Right cardiac atrium (tissue), 5 donors: ENCODE measurements at regions not wholly inside any gene's neighbourhood (a gene's known extent, or its start where the extent isn't known, plus 50 kb on each side); places are given as distances from the start of the nearest gene placed in this dataset.
A peak's percentile ranks its signal among the peaks of the same experiment; 100 is the strongest.

Experiments
- ATAC-seq, 2 donors: fragments of 200-7000 bp; cut with Tn5 transposase; one replicate each; pipeline versions ENCODE4 v1.8.0 to v1.9.1; 2020; ENCODE audit warnings: moderate library complexity in 2 of 2, mild to moderate bottlenecking in 1 of 2
- DNase-seq, 3 donors: peaks; one replicate each; pipeline ENCODE4 v3.0.0-alpha.2; 2020
- H3K27ac ChIP-seq: one replicate; pipeline ENCODE4 v1.5.1; 2013; ENCODE audit warnings: mild to moderate bottlenecking, low read length, control low read depth, moderate library complexity
- H3K27me3 ChIP-seq: one replicate; pipeline ENCODE4 v1.6.1; 2013; ENCODE audit not compliant: control insufficient read depth, insufficient read depth
- H3K4me1 ChIP-seq: one replicate; pipeline ENCODE4 v1.6.1; 2013; ENCODE audit warnings: low read length; ENCODE audit not compliant: control insufficient read depth, insufficient read depth
- H3K4me3 ChIP-seq: one replicate; pipeline ENCODE4 v1.5.1; 2013; ENCODE audit warnings: low read length, control low read depth
- H3K9me3 ChIP-seq: one replicate; pipeline ENCODE4 v1.6.1; 2013; ENCODE audit warnings: low read length; ENCODE audit not compliant: control insufficient read depth
- WGBS: extraction: QIAGEN DNeasy Blood & Tissue Kit; methylation state at CpG from one replicate; pipeline ENCODE4 v1.1.7; 2013; 5-methylcytosine and 5-hydroxymethylcytosine counted together
- intact Hi-C, 4 donors: fragments of 100-400 bp; cut with DNase I; formaldehyde crosslinking; loops; one replicate each; pipeline versions ENCODE4 v1.11.0 to v1.14.0; 2022 to 2023
- donor health status: healthy with polysubstance abuse.
- donor health status: DM: no; HTN: yes; CAD: no.
- donor health status: DM: no; HTN: no; CAD: no.
- donor health status: DM: no; HTN: yes; CAD: no; lungs with severe emphysema.
- donor health status: DM: yes; HTN: yes; CAD: no.

DNA sequence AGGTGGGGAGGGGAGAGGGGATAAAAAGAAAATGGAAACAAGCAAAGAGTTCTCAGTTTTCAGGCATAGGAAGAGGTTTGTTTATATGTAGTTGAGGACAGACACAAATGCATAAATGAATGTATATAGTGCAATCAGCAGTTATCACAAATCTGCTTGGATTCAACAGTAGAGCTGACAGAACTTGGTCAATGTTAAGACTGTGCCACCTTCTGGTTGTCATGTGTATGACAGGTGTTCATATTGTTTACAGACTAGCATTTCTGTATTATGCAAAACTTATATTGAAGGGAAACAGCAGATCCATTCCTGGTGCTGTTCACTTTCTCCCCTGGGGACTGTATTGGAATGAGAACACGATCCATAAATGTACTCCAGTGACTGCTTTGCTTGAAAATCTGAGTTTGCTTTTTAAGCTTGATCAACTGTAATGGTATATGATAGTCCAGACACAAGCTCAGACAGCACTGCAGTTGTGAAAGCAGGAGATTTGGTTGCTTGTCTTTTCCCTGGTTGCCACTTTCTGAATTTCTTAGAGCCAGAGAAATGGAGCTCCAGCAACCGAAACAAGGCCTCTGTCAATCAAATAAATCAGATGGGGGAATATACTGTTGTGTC lies 319.5 kb upstream of the OBI1 start:
- Histone ChIP-seq H3K4me1 (no peaks in the 10 kb centered on the region), H3K4me3 (no peak overlapping the region), H3K9me3 (no peaks in the 10 kb centered on the region), H3K27ac (no peak overlapping the region), H3K27me3 (no peaks in the 10 kb centered on the region)
- WGBS: 19% methylated on average over 2 of the region's 2 CpGs
- intact Hi-C loops: loop anchor here in 3 of 4 donors (2.0 to 10.0 kb wide), 3 partner anchors 661 to 842 kb away; no protein-coding TSS in a partner anchor
- ATAC-seq (peak in 1 of 2 donors; percentile 59), DNase-seq (no peak)

DNA sequence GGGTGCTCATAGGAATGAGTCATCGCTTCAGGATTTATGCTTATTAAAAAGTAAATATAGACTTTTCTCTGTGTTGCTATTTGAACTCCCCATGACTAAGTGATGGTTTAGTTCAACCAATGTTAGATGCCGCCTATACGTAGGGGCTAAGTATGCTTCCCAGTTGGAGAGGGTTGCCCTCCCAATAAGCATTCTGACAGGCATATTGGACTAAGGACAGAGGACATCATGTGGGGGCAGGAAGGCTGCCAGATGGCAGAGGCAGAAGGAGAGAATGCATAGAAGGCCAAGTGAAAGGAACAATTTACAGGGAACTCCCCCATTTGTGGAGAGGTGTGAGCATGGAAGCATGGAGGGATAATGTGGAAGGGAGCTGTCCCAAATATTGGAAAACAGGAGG lies 318.4 kb upstream of the OBI1 start:
- 93% methylated on average over 3 of the region's 3 CpGs for WGBS
- intact Hi-C loops: loop anchor here in 2 of 4 donors (5.0 to 10.0 kb wide), 2 partner anchors 660 to 663 kb away; no protein-coding TSS in a partner anchor
- ATAC-seq: no peak

DNA sequence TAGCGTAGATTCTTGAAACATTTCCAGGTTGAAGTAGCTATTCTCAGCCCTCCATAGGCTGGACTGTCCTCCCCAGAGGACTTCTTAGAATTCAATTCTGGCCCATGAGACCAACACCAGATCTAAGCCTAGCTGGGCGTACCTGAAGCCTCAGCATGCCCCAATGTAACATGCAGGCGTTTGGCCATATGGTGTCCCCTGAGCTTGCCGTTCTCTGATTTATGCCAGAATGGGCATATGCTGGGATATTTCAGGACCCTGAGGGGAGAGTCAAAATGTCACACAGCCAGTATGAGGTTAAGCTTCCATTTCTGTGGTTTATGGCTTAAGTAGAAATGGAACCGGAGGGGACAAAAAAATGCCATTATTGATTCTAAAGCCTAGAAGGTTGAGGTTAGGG lies 317.7 kb upstream of the OBI1 start:
- H3K9me3 ChIP-seq: no peaks in the 10 kb centered on the region
- intact Hi-C loops: loop anchor here in 2 of 4 donors (5.0 to 10.0 kb wide), 2 partner anchors 659 to 662 kb away; no protein-coding TSS in a partner anchor
- WGBS: 89% methylated on average over 5 of the region's 5 CpGs
- no peak overlapping the region for H3K4me3 ChIP-seq
- H3K27me3 ChIP-seq: no peaks in the 10 kb centered on the region
- H3K27ac ChIP-seq: no peak overlapping the region
- H3K4me1 ChIP-seq: no peaks in the 10 kb centered on the region
- DNase-seq (no peak), ATAC-seq (no peak)

More for the DNA sequence above, 318.4 kb upstream of the OBI1 start:
- no peak overlapping the region for H3K27ac ChIP-seq
- H3K27me3 ChIP-seq: no peaks in the 10 kb centered on the region
- no peaks in the 10 kb centered on the region for H3K4me1 ChIP-seq
- no peaks in the 10 kb centered on the region for H3K9me3 ChIP-seq
- no peak for DNase-seq
- no peak overlapping the region for H3K4me3 ChIP-seq

DNA sequence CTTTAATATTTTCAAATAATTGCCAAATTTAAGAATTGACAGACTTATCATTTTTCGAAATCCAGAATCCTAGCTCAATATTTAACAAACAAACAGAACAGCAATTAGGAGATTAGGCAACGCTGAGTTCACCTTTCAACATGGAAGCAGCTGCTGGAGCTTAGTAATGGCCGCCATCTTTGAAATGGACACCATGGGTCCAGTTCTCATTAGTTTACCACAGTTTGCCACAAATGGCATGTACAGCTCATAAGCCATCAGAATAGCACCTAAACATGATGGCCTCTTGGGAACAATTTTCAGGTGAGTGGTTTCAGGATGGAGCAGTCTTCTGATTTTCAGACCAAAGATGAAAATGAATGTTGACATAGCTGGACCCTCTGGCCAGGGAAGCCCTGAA lies 313.6 kb upstream of the OBI1 start:
- intact Hi-C loops: loop anchor here in 1 of 4 donors (10.0 kb wide), 1 partner anchor 658 kb away; no protein-coding TSS in a partner anchor
- H3K27me3 ChIP-seq: no peaks in the 10 kb centered on the region

DNA sequence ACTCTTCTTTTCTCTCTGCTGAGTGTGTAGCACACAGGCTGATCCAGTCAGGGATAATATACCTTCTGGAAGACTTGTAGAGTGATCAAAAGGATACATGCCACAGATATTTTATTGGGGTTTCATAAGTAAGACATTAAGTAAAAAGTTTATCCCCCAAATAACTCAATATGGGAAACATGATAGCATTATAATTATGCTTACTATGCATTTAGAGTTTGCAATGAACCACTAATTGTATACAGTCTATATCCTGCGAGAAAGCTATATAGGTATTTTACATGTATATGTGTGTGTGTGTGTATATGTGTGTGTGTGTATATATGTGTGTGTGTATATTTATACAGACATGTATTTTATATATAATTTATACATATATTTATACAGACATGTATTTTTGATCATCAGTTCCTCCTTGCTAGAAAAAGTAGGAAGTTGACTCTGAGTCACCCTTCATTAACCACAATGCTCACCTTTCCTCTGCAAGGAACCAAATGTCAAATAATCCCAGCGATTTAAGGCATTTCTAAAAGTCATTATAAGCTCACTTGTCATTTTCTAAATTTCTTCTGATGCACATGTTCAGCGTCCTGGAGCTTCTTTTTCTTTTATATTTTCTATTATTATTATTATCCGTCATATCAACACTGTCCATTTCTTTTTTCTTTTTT lies 312.5 kb upstream of the OBI1 start:
- Histone ChIP-seq H3K4me1 (no peaks in the 10 kb centered on the region), H3K4me3 (no peak overlapping the region), H3K27me3 (no peaks in the 10 kb centered on the region), H3K9me3 (no peaks in the 10 kb centered on the region), H3K27ac (no peak overlapping the region)
- DNase-seq: no peak
- WGBS: 86% methylated on average over 4 of the region's 4 CpGs
- no peak for ATAC-seq
- intact Hi-C loops: loop anchor here in 1 of 4 donors (10.0 kb wide), 1 partner anchor 657 kb away; no protein-coding TSS in a partner anchor

More for the DNA sequence above, 313.6 kb upstream of the OBI1 start:
- Histone ChIP-seq H3K9me3 (no peaks in the 10 kb centered on the region), H3K4me3 (no peak overlapping the region), H3K4me1 (no peaks in the 10 kb centered on the region), H3K27ac (no peak overlapping the region)
- DNase-seq (no peak), ATAC-seq (no peak)
- 86% methylated on average over 3 of the region's 3 CpGs for WGBS

DNA sequence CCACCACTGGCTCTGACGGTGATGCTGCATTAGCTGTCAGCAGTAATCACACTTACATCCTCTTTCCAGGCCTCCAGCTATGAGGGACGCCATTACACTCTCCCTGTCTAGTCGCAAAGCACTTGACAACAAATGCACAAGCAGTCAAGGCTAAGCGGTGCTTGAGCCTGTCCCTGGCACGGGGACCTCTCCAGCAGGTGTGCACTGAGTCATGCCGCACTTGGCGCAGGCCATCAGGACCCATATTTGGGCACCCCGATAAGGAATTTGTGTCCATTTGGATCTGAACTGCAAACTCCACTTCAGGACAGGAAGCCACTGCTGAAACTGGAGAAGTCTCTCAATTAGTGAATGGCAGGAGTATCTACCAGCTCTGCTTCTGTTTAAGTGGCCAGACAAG lies 301.9 kb upstream of the OBI1 start:
- H3K4me1 ChIP-seq: no peaks in the 10 kb centered on the region
- no peaks in the 10 kb centered on the region for H3K27me3 ChIP-seq
- no peak overlapping the region for H3K4me3 ChIP-seq
- ATAC-seq: no peak
- no peak overlapping the region for H3K27ac ChIP-seq
- DNase-seq: no peak
- intact Hi-C loops: no loop called here
- H3K9me3 ChIP-seq: no peaks in the 10 kb centered on the region
- 82% methylated on average over 8 of the region's 8 CpGs for WGBS

DNA sequence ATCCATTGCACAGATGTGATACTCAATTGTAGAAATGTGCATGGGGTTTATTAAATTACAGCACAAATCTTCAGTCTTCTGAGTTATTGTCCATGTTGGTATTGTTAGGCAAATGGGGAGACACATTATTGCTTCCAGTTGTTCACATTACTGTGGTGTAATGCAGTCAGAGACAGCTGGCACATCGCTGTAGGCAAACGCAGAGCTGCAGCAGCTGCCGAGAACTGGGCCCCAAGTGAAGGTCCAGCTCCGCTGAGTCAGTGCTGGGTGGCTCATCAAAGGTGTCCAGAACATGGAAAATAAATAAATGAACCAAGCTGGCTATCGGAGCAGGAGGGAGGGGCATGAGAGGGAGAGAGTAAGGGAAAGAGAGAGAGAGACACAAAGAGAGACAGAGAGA lies 299.1 kb upstream of the OBI1 start:
- Histone ChIP-seq H3K9me3 (no peaks in the 10 kb centered on the region), H3K4me3 (no peak overlapping the region), H3K4me1 (no peaks in the 10 kb centered on the region), H3K27ac (no peak overlapping the region), H3K27me3 (no peaks in the 10 kb centered on the region)
- 67% methylated on average over 5 of the region's 5 CpGs for WGBS
- ATAC-seq: no peak
- no peak for DNase-seq
- intact Hi-C loops: no loop called here

DNA sequence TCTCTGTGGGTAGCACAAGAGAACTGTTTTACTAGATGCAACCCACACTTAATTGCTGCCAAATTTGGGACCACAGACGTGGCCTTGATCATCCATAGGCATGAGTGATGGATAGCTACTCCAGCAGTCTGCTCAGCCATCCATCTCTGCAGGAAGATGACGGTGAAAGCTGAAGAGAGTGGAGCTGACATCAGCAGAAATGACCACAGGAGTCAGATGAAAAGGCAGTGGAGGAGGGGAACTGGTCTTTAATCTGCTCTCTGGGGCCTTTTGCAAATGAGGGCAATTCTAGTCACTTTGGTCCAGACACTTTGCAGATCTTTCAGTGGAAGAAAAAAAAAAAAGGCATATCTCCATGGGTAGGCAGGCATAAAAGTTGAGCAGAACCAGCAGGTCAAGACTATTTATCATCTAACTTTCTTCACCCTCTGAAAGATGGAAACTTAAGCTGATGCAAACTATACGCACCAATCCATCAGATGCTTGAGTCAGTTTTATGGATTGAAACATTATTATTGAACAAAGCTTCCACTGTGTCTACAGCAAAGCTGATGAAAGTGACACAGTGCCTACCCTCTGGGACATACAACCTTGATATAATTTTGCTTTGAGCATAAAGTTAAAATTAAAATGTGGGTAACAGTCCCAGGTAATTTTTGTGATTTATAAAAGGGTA lies 281.6 kb upstream of the OBI1 start:
- Histone ChIP-seq H3K4me3 (no peak overlapping the region), H3K9me3 (no peaks in the 10 kb centered on the region), H3K27ac (no peak overlapping the region), H3K4me1 (no peaks in the 10 kb centered on the region), H3K27me3 (no peaks in the 10 kb centered on the region)
- ATAC-seq: no peak
- WGBS: 24% methylated on average over 3 of the region's 3 CpGs
- no peak for DNase-seq
- intact Hi-C loops: no loop called here

DNA sequence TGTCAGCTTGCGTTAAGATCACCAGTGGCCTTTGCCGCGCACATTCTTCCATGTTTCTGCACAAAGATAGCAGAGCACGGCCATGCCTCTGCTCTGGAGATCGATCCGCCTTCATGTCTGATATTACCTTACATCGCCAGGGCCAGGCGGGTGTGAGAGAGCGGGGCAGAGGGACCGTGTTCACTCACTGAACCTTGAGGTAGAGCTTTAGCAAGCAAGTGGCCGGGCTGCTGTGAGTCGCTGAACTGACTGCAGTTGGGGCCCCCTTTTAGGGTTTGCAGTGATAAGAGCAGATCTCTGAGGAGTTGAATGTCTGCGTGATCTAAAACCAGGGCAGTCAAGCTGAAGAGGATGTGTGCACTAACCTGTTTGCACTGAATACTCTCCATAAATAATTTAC lies 275.4 kb upstream of the OBI1 start:
- ATAC-seq (no peak), DNase-seq (no peak)
- intact Hi-C loops: no loop called here
- H3K9me3 ChIP-seq: no peaks in the 10 kb centered on the region
- WGBS: 74% methylated on average over 13 of the region's 13 CpGs
- no peak overlapping the region for H3K27ac ChIP-seq
- no peak overlapping the region for H3K4me3 ChIP-seq
- H3K27me3 ChIP-seq: no peaks in the 10 kb centered on the region
- no peaks in the 10 kb centered on the region for H3K4me1 ChIP-seq

DNA sequence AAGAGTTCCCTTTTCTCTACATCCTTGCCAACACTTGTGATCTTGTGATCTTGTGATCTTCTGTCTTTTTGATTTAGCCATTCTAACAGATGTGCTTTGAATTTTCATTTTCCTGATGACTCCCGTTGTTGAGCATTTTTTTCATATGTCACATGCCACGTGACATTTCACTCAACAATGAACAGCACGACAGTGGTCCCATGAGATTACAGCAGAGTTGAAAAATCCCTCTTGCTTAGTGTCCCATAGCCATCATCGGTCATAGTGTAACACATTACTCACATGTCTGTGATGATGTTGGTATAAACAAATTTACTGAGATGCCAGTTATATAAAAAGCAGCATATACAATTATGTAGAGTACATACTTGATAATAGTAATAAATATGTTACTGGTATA lies 256.1 kb upstream of the OBI1 start:
- no peak overlapping the region for H3K4me3 ChIP-seq
- H3K9me3 ChIP-seq: no peaks in the 10 kb centered on the region
- no peak overlapping the region for H3K27ac ChIP-seq
- ATAC-seq (no peak), DNase-seq (no peak)
- H3K27me3 ChIP-seq: no peaks in the 10 kb centered on the region
- intact Hi-C loops: no loop called here
- no peaks in the 10 kb centered on the region for H3K4me1 ChIP-seq
- WGBS: 70% methylated on average over 4 of the region's 4 CpGs

DNA sequence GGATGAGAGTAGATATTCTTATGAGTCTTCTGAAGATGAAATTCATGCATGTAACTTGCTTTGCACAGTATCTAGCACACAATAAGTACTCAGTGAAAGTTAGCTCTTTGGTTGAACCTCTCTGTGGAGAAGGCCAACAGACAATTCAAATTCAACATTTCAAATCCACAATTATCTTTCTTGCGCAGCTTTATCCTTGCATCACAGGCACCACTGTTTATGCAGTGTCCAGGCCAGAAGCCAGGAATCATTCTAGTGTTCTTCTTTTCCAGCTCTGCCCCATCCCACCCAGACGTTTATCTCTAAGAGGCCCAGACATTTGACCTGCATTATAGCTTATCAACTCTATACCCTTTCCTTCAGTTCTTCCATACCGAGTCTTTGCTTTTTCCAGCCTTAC lies 254.7 kb upstream of the OBI1 start:
- no peaks in the 10 kb centered on the region for H3K9me3 ChIP-seq
- WGBS: 33% methylated on average over 3 of the region's 3 CpGs
- H3K4me1 ChIP-seq: no peaks in the 10 kb centered on the region
- DNase-seq: no peak
- no peak overlapping the region for H3K4me3 ChIP-seq
- no peak for ATAC-seq
- intact Hi-C loops: no loop called here
- no peaks in the 10 kb centered on the region for H3K27me3 ChIP-seq
- no peak overlapping the region for H3K27ac ChIP-seq
